SK-N-MC (cell line): ENCODE measurements at regions not wholly inside any gene's neighbourhood (a gene's known extent, or its start where the extent isn't known, plus 50 kb on each side); places are given as distances from the start of the nearest gene placed in this dataset.

Experiments used
- EZH2 ChIP-seq: fragments of 200-600 bp; sonication (generic); IDR thresholded peaks from one replicate; pipeline ENCODE4 v1.6.1; 2017; ENCODE audit warnings: antibody characterized with exemption
- FOXP2 ChIP-seq: optimal IDR thresholded peaks from 2 replicates; pipeline ENCODE3; 2011; ENCODE audit warnings: mild to moderate bottlenecking, moderate library complexity; ENCODE audit not compliant: insufficient read depth; ENCODE audit errors: extremely low read length, control extremely low read depth
- POLR2AphosphoS5 ChIP-seq: IDR thresholded peaks from 2 replicates; pipeline ENCODE4 v1.6.1; 2012; ENCODE audit warnings: mild to moderate bottlenecking, low read depth, low read length, borderline replicate concordance

DNA sequence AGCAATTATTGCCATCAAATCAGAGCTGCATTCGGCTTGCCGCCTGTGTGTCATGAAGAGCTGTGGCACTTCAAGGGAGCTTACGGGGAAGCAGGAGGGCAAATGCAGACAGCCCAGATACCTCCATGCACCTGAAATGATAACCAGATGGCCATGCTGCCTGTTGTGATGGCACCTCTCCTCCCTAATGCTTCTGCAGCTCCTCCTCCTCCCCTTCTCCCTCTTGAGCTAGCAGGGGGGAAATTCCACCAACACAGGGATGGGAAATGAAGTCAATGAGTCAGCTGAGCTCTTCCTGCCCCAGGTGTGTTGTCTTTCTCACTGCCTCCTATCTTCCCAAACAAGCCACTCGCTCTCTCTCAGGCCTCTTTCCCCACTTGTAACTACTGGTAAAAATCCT, 565.0 kb downstream of the BCOR start:
- no peak for TF ChIP-seq EZH2
- no peak for TF ChIP-seq POLR2AphosphoS5
- no peak for TF ChIP-seq FOXP2
